ELF-1 (cell line): ENCODE measurements at regions not wholly inside any gene's neighbourhood (a gene's known extent, or its start where the extent isn't known, plus 50 kb on each side); places are given as distances from the start of the nearest gene placed in this dataset.
A peak's percentile ranks its signal among the peaks of the same experiment; 100 is the strongest.

ENCODE experiments used
- DNase-seq: peaks from one replicate; pipeline ENCODE4 v3.0.0-alpha.2; 2016; ENCODE audit warnings: low read depth, low spot score

DNA sequence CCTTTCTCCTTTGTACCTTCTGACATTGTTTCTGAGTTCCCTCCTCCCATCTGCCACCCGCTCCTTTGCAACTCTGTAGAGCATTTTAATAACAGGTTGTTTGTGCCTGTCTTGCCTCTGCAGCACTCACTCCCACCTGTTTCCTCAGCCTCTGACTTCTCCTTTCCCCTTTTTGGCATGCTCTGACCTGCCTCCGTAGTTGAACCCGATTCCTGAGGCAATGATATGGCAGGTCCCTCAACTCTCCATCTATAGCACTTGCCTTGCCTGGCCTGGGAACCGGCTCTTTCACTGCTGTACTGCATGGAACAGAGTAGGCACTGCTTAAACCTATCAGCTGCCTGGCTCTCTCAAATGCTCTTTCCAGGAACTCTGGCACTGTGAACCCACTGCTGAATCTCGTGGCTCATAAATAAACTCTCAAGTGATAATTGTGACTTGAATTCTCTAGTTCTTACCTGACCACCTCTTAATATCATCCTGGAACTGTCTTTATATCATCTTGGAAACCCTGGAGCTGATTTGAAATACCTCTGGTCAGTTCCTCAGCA lies 50.3 kb downstream of the UTRN start:
- DNase-seq, result no peak

DNA sequence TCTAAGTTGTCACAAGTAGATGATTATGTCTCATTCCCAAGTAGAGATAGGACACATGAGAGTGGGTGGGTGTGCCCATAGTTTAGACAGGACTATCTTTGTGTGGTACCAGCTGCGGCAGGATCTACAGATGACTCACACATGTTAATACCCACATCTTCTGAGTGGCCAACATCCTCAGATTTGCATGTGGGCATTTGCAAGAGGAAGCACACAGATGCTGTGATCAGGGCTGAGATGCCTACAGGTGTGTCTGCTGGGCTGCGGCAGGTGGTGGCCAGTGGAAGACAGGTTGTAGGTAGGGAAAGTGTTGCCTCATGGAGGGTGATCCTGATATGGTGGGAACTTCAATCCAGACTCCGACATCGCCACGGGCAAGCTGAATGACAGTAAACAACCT lies 50.8 kb downstream of the UTRN start:
- peak; percentile 34 for DNase-seq

DNA sequence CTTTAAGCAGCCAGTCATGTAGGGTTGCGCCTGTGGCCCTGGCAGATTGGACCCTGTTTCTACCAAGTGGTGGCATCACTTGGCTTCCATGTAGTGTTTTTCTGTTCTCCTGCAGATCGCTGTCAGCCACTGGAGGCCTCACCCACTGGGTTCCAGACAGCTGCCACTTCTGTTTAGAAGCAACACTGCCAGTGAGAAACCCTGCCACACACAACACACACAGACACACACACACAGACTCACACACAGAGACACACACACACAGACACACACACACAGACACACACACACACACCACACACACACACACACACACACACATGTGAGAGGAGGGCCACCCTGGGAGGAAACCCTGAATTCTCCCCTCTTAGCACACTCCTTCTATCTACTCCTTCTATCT lies 51.8 kb downstream of the UTRN start:
- DNase-seq, result no peak

DNA sequence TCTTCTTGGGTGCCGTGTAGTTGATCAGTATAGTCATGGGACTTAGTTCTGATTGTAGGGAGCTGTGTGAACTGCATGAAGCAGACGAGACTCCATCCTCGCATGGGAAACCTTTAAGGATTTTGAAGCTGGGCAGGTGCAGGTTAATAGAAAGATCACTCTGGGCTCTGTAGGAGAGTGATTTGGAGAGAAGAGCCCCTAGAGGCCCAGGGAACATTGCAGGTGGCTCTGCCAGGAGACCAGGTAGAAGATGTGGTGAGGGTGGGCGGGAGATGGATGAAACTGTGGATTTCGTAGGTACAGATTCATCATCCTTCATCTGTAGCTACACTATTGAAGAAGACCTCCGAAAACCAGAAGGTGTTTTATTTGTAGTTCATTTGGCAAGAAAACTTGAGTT lies 53.3 kb downstream of the UTRN start:
- DNase-seq, result no peak

DNA sequence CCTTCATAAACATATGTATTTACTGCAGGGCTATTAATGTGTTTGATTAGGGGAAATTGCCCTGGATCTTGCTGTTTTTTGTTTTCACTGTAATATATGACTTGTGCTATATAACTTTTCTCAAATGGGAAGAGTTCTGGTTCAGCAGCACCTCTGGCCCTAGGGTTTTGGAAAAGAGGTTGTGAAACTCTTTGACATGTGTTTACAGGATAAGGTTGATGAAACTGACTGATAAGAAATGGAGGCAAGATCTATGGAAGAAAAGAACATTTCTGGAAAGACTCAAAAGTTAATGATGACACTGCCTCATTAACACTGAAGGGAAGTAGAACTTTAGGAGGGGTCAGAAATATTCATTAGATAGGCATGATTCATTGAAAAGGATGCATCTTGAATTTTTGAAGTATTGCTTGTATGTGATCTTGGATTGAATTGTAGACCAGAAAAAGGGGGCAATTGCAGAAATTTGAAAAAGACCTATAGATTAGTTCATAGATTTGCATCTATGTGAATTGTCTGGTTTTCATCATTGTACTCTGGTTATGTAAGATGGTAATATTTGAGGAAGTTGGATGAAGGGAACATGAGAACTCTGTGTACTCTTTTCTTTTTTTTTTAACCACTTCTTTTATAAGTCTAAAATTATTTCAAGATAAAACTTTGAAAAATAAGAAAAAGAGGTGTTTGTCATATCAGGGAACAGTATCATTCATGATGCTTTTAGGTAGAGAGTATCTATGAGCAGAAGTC lies 54.0 kb downstream of the UTRN start:
- DNase-seq, result no peak

DNA sequence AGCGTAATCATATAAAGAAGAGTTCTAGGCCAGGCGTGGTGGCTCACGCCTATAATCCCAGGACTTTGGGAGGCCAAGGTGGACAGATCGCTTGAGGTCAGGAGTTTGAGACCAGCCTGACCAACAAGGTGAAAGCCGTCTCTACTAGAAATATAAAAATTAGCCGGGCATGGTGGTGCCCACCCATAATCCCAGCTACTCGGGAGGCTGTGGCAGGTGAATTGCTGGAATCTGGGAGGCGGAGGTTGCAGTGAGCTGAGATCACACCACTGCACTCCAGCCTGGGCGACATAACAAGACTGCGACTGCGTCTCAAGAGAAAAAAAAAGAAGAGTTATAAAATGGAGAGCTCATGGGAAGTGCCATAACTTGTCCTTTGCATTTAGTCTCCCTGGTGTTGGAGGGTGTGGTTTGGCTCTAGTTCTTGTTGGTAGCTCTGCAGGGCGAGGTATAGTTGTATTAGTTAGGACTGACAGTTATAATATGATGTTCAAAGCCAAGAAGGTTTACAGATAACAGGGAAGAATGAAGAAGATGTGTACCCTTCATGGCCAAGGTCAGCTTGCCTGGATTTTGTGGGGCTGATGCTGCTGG lies 54.8 kb downstream of the UTRN start:
- DNase-seq, result no peak

DNA sequence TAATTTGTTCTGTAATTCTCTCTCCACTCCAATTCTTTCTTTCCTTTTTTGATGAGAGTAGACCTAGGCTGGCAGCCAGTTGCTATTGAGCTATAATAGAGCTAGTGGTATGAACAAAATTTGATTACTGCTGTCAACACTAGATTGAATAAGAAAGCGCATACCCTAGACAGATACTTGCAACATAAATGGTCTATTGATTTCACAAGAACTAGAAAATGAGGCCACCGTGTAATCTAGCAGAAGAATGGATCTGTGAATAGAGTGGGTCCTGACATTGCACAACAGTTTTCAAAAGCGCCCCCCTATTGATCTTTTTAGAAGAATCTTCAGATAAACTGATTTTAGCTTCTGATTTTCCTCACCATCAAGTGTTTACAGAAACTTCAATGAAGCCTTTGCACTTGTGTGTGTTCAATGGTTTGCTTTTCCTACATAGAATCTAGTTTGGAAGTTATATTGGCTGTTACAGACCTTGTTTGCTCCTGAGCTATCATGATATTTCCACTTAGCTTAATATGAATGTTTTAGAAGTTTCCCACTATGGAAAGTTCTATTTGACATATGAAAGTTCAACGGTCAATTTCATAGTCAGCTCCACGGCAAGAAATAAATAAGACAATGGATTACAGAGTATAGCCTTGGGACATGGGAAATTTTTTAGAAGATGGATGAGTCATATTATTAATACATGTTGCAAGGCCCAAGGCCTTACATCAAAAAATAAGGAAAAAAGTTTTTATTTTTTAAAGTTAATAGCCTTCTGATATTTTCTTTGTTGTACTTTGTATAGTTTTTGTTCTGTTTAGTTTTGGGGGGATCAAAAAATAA lies 55.6 kb downstream of the UTRN start:
- DNase-seq, result no peak

DNA sequence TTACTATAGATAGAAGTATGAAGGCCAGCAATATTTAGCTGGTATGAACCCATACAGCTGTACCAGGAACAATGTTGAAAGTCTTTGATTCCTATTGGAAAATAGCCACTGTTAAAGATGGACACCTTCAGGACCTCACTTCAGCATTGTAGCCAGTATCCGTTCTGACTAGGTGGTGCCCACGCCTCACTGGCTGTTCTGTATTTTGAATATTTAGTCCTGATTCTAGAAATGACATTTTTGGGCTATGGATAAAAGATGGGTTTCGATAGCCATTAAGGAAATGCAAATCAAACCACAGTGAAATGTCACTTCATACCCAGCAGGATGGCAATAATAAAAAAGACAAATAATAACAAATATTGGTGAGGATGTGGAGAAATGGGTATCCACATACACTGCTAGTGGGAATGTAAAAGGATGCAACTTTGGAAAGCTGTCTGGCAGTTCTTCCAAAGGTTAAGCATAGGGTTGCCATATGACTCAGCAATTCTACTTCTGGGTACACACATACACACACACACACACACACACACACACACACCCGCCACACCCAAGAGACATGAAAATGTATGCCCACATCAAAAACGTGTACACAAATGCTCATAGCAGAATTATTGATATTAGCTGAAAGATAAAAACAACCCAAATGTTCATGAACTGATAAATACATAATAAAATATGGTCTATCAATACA lies 56.8 kb downstream of the UTRN start:
- DNase-seq, result no peak

DNA sequence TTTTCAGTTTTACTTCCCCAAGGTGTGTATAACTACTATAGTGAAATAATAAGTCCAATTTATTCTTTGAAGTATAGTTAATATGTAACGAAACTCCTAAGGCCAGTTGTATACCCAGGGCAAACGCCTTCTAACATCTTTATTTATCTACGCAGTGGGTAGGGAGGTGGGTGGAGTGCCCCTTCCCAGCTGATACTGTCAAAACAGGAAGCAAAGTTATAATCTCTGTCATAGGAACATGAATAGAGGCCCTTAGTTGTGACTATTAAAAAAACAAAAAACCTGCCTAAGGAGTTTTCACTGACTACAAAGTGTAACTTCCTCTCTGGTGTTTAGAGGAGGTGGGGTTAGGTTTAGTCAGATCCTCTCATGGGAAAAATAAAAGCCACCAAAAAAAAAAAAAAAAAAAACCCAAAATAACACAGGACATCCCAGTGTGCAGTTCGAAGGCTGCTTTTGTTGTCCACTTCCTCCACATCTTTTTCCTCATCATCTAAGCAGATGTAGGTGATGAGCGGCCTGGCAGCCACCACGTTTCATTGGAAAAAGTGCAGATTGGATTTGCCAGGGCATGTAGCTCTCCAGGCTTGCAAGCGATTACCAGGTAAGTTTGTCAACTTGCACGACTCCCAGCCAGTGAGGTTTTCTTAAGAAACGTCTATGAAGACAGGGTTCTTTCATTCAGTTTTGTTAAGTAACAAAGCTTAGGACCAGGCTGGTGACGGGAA lies 58.7 kb downstream of the UTRN start:
- no peak for DNase-seq

DNA sequence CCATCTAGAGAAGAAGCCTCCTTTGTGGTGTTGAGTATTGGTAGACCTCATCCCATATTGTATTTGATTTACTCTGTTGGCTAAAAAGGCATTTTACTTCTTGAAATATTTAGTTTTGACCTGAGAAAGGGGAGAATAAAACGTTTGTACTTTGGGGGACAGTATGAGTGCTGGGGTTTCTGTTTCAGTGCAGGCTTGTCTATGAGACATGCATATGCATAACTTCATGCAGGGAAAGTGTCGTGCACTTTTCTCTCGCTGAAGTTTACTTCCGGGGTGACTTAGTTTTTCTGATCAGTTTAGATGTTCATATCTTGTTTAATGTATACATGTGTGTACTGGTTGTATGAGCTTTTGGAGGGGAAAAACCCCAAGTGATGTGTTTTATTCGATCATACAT lies 59.5 kb downstream of the UTRN start:
- no peak for DNase-seq

DNA sequence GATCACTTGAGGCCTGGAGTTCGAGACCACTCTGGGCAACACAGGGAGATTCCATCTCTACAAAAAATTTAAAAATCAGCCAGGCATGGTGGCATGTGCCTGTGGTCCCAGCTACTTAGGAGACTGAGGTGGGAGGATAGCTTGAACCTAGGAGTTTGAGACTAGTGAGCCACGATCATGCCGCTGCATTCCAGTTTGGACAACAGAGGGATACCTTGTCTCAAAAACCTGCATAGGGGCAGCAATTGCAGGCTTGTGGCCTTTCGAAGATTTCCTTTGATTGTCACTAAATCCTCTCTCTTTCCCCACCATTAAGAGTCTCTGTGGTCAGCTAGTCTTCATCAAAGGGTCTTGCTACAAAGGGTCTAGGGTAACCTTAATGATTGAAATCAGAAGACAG lies 60.3 kb downstream of the UTRN start:
- no peak for DNase-seq

DNA sequence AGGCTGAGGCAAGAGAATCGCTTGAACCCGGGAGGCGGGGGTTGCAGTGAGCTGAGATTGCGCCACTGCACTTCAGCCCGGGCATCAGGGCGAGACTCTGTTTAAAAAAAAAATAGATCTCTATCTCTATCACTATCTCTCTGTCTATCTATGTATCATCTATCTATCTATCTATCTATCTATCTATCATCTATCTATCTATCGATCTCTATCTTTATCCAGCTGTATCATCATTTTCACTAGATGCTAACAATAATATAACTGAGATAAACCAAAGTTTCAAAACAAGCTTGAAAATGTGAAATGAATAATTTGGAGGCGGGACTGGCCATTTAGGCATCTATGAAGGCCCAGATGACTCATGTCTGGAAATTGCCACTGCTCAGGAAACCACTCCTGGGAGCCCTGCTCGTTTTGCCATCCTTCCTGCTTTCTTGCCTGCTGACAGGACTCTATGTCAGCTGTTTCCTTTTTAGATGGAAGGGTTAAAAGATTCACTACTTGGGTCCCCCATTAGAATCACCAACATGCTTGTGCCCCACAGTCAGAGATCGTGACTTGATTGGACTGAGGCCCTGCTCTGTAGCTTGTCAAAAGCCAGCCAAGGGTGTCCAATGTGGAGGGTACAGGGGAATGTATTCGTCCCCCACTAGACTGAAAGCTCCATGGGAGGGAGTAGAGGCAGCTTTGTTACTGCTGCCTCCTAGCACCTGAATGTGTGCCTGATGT lies 61.7 kb downstream of the UTRN start:
- no peak for DNase-seq

DNA sequence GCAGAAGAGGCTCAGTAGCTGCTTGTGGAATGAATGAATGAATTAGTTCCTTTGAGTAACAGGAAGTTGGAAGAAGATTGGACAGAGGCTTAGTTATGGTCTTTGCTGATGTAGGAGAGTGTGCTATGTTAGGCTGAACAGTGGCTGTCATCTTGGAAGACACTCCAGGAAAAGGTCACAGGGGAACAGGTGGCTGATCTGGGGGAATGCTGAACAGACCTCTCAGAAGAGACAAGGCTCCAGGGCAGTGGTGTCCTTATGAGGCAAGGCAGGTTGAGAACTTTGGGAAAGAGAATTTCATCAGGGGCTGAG lies 62.3 kb downstream of the UTRN start:
- DNase-seq, result no peak

DNA sequence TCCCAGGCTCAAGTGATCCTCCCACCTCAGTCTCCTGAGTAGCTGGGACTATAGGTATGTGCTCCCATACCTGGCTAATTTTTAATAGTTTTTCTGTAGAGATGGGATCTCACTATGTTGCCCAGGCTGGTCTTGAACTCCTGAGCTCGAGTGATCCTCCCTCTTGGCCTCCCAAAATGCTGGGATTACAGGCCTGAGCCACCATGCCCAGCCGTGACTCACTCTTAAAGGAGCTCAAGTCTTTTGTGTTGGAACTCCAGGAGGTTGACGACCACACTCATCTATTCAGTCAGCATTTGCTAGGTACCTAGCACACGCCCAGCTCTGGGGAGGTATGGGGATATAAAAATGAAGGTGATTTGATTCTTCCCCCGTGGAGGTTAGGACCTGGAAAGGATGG lies 62.8 kb downstream of the UTRN start:
- DNase-seq, result no peak

DNA sequence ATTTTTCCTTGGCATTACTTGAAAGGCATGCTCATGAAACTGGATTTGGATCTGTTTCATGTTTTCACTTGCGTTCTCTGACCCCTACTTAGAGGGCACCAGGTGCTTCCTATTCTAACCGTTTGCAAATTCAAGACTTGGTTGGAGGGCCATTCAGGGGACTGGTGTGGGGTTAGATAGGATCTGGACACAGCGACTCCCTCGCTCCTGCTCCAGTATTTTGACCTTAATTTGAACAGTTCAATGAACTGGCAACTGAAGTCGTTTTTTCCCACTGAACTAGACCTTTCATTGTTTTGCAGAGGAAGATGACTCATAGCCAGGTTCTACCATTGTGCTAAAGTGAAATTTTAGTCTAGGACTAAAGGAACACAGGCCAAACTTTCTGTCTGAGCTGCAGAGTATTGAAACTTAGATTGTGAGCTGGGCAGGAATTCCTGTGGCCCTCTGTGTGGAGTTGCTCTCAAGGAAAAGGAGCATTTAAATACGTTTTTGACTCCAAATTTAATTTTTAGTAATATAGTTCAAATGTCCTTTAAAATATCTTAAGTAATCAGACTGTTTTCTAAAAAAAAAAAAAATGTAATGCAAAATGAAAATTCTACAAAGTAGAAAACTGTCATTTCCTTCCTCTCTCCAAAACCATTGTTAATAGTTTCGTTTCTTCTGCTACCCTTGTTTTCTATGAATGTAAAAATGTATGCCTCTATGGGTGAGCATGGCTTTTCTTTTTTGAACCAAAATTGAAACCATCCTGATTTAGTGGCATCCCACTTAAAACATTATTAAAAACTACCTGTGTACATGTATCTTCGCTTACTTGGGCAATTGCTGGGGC lies 64.8 kb downstream of the UTRN start:
- DNase-seq, result no peak

DNA sequence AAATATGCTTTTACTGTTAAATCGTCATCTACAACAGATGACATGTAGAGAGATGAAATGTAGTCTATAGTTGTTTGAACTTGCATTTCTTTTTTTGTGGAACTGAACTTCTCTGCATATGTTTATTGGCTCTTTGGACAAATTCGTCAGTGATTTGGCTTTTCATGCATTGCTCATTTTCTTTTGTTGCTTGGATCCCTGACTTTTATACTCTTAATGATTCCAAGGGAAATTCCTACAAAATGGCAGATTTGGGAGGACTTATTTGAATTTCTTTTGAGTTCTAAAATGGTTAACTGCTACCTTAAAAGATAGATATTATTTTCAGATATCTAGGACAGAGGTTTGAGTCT lies 65.4 kb downstream of the UTRN start:
- no peak for DNase-seq

DNA sequence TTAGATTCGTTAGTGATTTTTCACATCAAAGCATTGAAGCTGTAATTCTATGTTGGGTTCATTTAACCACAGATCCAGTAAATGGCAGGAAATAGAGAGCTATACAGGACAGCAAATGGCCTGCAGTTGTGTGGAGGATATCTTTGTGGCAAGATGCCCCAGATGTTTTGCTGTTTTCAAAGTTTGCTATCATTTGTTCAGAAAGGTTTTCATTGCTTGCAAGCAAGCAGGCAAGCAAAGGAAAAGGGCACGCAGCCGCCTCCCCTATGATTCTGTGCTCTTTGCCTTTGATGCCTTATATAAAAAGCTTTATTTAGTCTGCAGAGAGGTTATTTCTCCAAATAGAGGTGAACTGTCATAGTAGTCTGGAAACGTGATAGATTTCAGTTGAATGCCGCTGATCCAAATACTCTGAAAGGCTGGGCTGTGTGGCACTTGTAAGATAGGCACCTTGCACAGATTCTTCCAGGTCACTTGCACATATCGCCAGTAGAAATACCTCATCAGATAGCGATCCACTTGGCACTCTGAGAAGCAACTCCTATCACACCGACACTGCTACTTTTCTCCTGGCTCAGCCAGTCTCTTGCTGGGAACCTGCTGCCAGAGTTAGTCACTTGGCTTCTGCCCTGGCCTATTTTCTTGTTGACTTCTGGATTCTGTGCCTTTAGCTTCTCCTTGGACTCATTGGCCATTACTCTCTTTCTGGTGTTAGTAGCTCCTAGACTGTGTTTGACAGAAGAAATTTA lies 66.4 kb downstream of the UTRN start:
- no peak for DNase-seq

DNA sequence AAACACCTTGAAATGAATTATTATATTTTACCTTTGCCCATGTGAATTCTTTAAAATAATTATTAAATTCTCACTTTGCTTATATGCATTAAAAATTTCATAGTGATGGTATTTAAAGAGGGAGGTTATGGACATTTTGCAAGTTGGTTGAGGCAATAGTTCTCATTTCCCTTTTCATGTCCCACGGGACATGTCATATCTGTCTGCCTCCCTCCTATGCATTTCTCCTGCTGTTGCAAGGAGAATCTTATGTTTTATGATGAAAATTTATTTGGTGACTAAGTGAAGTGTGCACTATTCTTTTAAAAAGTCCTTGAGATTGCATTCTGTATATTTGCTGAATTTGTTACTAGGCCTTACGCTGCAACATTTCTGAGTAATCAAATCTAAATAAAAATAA lies 67.2 kb downstream of the UTRN start:
- no peak for DNase-seq

DNA sequence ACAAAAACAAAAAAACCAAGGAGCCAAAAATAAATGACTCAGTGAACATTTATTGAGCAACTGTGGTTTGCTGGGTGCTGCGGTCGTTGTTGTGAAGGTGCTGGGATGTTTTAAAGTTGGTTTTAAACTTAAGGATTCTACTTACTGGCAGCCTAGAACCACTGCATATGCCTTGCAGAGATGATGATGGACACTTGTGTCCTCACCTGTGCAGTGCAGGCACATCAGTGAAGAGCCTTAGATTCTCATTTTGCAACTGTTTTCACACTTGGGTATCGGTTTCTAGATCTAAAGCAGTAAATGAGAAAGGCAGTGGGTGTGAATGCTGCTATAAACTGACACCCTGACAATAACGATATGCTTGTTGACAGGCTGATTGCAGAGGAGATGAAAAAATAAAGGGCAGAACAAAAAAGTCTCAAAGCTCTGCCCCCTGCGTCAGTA lies 68.8 kb downstream of the UTRN start:
- DNase-seq, result no peak
